Panc1 (cell line): ENCODE measurements at regions not wholly inside any gene's neighbourhood (a gene's known extent, or its start where the extent isn't known, plus 50 kb on each side); places are given as distances from the start of the nearest gene placed in this dataset.

Experiments used
- ATAC-seq: fragments of 200-7000 bp; cut with Tn5 transposase; 2 replicates; pipeline ENCODE4 v1.9.1; 2020; ENCODE audit warnings: mild to moderate bottlenecking, moderate library complexity
- BruUV-seq: library from RNA; stranded (reverse); fragments of 400-500 nt; replicated peaks from 2 replicates; lab custom pipeline; 2021; lab: Mats Ljungman, UMichigan
- CTCF ChIA-PET: fragments of 300-600 bp; sonication (Branson Sonifier 250); formaldehyde crosslinking; loops from one replicate; lab custom pipeline; 2022; ENCODE audit warnings: antibody characterized with exemption; lab: Charles Lee
- POLR2A ChIA-PET: fragments of 300-600 bp; sonication (Branson Sonifier 250); formaldehyde crosslinking; loops from one replicate; lab custom pipeline; 2022; ENCODE audit warnings: antibody characterized with exemption; lab: Charles Lee
- DNase-seq: peaks from one replicate; pipeline ENCODE4 v3.0.0-alpha.2; 2010; ENCODE audit warnings: low read depth, low spot score
- H3K27ac ChIP-seq: 2 replicates; pipeline ENCODE4 v1.5.1; 2011; ENCODE audit warnings: mild to moderate bottlenecking, low read length, inconsistent platforms
- H3K27me3 ChIP-seq: fragments of 200-500 bp; sonication (Bioruptor generic); 2 replicates; pipeline ENCODE4 v1.6.0; 2014; ENCODE audit warnings: low read length, inconsistent platforms; ENCODE audit not compliant: control insufficient read depth, insufficient read depth
- H3K36me3 ChIP-seq: fragments of 200-500 bp; sonication (Bioruptor generic); 2 replicates; pipeline ENCODE4 v1.5.1; 2014; ENCODE audit warnings: inconsistent platforms, mild to moderate bottlenecking, low read length, moderate library complexity; ENCODE audit not compliant: control insufficient read depth, insufficient read depth
- H3K4me1 ChIP-seq: 2 replicates; pipeline ENCODE4 v1.5.1; 2011; ENCODE audit warnings: inconsistent platforms, mild to moderate bottlenecking, low read length, moderate library complexity; ENCODE audit not compliant: control insufficient read depth, insufficient read depth
- H3K4me3 ChIP-seq, 2 experiments: 2 replicates each; pipeline ENCODE4 v1.5.1; 2011 to 2012; ENCODE audit warnings: low read depth in 2 of 2, low read length in 2 of 2, mild to moderate bottlenecking in 2 of 2, inconsistent platforms in 1 of 2, moderate library complexity in 1 of 2
- H3K9me3 ChIP-seq: fragments of 200-500 bp; sonication (Bioruptor generic); 2 replicates; pipeline ENCODE4 v1.5.1; 2014; ENCODE audit warnings: low read depth, mild to moderate bottlenecking, inconsistent platforms, low read length, moderate library complexity; ENCODE audit not compliant: control insufficient read depth, insufficient read depth
- POLR2AphosphoS5 ChIP-seq: IDR thresholded peaks from 2 replicates; pipeline ENCODE4 v1.6.1; 2012; ENCODE audit warnings: mild to moderate bottlenecking, low read depth, low read length, moderate library complexity
- SIN3A ChIP-seq: IDR thresholded peaks from 2 replicates; pipeline ENCODE4 v1.6.1; 2012; ENCODE audit warnings: low read depth, mild to moderate bottlenecking, low read length, moderate library complexity, borderline replicate concordance; ENCODE audit not compliant: insufficient read depth
- TCF7L2 ChIP-seq: IDR thresholded peaks from 2 replicates; pipeline ENCODE4 v1.6.1; 2011; ENCODE audit warnings: mild to moderate bottlenecking, low read depth, low read length, inconsistent platforms
- in situ Hi-C: cut with HindIII; loops from 2 replicates; pipeline ENCODE4 v1.10.0; 2016; ENCODE audit warnings: low sequenced_read_pairs, low pct_unique_long_range_greater_than_20kb
- intact Hi-C: fragments of 100-400 bp; cut with micrococcal nuclease; formaldehyde crosslinking; loops from one replicate; pipeline ENCODE4 v1.10.0; 2022; ENCODE audit not compliant: unreplicated experiment
- TF ChIP-seq, protein P1 (sequence below): fragments of 450-650 bp; IDR thresholded peaks from 2 replicates; pipeline ENCODE4 v1.5.1; 2017; ENCODE audit warnings: mild to moderate bottlenecking
- TF ChIP-seq, protein P2 (sequence below), 2 experiments: IDR thresholded peaks; 2 replicates each; pipeline ENCODE4 v1.6.1; 2011 to 2012; ENCODE audit warnings: low read depth in 2 of 2, control low read depth in 1 of 2, low read length in 1 of 2, mild to moderate bottlenecking in 1 of 2, moderate library complexity in 1 of 2; ENCODE audit not compliant: insufficient read depth in 1 of 2

DNA sequence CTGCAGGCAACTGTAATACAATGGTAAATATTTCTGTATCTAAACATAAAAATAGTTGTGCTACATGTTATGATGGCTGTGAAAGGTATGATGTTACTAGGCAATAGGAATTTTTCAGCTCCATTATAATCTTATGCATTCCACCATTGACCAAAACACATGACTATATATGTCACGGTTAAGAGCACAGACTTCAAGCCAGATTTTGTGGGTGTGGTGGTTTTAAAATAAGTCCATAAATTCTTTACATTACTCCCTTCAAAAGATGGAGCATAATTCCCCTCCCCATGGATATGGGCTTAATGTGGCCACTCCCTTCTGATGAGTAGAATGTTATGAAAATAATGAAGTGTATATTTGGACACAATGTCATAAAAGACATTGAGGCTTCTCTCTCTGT, 88.4 kb upstream of the TBC1D5 start:
- intact Hi-C loops (no loop called here), in situ Hi-C loops (no loop called here)
- ChIA-PET CTCF (no interaction called here), POLR2A (no interaction called here)
- ATAC-seq (no peak), DNase-seq (no peak)
- BruUV-seq = no TSS peak
- Histone ChIP-seq H3K27ac (no peak overlapping the region), H3K9me3 (no peaks in the 10 kb centered on the region), H3K4me1 (no peaks in the 10 kb centered on the region), H3K27me3 (no peaks in the 10 kb centered on the region), H3K4me3 (no peak overlapping the region), H3K36me3 (no peaks in the 10 kb centered on the region; the same call in 1 of the 2 replicates)
- TF ChIP-seq SIN3A = no peak
- TF ChIP-seq POLR2AphosphoS5 = no peak
- no peak for TF ChIP-seq TCF7L2
- TF ChIP-seq, protein P1, sequence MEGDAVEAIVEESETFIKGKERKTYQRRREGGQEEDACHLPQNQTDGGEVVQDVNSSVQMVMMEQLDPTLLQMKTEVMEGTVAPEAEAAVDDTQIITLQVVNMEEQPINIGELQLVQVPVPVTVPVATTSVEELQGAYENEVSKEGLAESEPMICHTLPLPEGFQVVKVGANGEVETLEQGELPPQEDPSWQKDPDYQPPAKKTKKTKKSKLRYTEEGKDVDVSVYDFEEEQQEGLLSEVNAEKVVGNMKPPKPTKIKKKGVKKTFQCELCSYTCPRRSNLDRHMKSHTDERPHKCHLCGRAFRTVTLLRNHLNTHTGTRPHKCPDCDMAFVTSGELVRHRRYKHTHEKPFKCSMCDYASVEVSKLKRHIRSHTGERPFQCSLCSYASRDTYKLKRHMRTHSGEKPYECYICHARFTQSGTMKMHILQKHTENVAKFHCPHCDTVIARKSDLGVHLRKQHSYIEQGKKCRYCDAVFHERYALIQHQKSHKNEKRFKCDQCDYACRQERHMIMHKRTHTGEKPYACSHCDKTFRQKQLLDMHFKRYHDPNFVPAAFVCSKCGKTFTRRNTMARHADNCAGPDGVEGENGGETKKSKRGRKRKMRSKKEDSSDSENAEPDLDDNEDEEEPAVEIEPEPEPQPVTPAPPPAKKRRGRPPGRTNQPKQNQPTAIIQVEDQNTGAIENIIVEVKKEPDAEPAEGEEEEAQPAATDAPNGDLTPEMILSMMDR = no peak
- TF ChIP-seq, protein P2, sequence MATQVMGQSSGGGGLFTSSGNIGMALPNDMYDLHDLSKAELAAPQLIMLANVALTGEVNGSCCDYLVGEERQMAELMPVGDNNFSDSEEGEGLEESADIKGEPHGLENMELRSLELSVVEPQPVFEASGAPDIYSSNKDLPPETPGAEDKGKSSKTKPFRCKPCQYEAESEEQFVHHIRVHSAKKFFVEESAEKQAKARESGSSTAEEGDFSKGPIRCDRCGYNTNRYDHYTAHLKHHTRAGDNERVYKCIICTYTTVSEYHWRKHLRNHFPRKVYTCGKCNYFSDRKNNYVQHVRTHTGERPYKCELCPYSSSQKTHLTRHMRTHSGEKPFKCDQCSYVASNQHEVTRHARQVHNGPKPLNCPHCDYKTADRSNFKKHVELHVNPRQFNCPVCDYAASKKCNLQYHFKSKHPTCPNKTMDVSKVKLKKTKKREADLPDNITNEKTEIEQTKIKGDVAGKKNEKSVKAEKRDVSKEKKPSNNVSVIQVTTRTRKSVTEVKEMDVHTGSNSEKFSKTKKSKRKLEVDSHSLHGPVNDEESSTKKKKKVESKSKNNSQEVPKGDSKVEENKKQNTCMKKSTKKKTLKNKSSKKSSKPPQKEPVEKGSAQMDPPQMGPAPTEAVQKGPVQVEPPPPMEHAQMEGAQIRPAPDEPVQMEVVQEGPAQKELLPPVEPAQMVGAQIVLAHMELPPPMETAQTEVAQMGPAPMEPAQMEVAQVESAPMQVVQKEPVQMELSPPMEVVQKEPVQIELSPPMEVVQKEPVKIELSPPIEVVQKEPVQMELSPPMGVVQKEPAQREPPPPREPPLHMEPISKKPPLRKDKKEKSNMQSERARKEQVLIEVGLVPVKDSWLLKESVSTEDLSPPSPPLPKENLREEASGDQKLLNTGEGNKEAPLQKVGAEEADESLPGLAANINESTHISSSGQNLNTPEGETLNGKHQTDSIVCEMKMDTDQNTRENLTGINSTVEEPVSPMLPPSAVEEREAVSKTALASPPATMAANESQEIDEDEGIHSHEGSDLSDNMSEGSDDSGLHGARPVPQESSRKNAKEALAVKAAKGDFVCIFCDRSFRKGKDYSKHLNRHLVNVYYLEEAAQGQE (IDR thresholded peaks at IDR 0.05; ENCODE audit: insufficient read depth in 1 of 2, low read depth in 2 of 2, low read length in 1 of 2) = no peak

DNA sequence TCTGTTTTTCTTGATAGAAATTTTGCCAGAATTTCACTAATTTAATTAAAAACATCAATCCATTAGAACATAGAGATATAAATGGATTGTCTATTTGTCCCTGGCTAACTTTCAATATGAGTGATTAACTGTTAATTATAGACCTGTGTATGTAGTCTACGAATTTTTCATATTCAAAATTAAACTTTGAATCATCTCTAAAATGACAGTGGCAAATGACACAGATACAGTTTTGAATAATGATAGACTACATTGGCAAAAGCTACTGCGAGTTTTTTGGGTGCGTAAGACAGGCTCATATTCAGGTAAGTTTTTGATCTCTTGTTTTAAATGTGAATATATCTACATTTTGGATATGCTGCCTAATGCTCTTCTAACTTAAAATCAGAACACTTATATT, 86.0 kb upstream of the TBC1D5 start:
- TF ChIP-seq SIN3A (no peak), TCF7L2 (no peak), POLR2AphosphoS5 (no peak)
- TF ChIP-seq, protein P2 (IDR thresholded peaks at IDR 0.05; ENCODE audit: insufficient read depth in 1 of 2, low read depth in 2 of 2, low read length in 1 of 2) = no peak
- TF ChIP-seq, protein P1 = no peak
- H3K36me3 ChIP-seq = no peaks in the 10 kb centered on the region; the same call in 1 of the 2 replicates
- in situ Hi-C loops = no loop called here
- ChIA-PET CTCF (no interaction called here), POLR2A (no interaction called here)
- no peaks in the 10 kb centered on the region for H3K9me3 ChIP-seq
- no peak overlapping the region for H3K27ac ChIP-seq
- intact Hi-C loops = no loop called here
- H3K4me1 ChIP-seq = no peaks in the 10 kb centered on the region
- no TSS peak for BruUV-seq
- DNase-seq (no peak), ATAC-seq (no peak)
- H3K27me3 ChIP-seq = no peaks in the 10 kb centered on the region
- H3K4me3 ChIP-seq = no peak overlapping the region
